ENCODE measurements at regions not wholly inside any gene's neighbourhood (a gene's known extent, or its start where the extent isn't known, plus 50 kb on each side); places are given as distances from the start of the nearest gene placed in this dataset.
"Not testable (repeated sequence)": the region's sequence is repeated elsewhere in the genome, so short reads cannot be mapped to it uniquely, and the experiment has no call there.

GRCh38 chr3:110859993-110860392 is 211.6 kb upstream of the NECTIN3 start:
- DNase-seq = no peak

DNA sequence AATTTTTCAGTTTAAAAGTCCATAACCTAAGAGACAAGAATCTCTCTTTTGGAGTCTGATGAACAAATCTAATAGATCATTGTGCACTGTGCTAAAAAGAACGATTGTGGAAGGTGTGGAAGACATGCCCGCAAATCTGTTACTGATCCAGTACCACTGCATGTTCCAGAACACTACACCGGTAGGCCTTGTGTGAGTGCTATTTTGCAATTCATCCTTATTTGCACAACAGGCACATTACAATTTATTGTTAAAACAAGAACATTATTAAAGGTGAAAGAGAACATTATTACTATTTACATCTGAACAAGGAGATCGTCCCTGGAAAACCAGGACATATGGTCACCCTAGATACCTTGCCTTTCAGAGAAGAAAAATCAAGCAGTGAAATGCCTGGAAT is 205.7 kb upstream of the NECTIN3 start:
- no peak for DNase-seq

GRCh38 chr3:110868106-110868505 is 203.5 kb upstream of the NECTIN3 start:
- no peak for DNase-seq

DNA sequence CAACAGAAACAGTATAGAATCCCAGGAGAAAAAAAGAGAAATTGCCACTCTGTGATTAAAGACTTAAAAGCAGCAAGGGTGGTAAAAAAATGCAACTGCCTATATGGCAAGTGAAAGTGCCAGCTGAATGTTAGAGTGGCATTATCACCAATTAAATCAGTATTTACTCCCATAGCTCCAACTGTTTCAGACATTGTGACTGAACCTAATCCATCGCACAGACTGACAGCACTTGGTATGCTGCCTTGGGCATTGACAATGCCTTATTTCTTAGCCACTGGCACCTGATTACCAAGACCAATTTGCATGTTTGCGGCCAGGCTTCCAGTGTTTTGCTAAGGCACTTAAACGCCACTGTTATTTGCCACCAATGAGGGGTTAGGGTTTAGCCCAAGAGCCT is 201.9 kb upstream of the NECTIN3 start:
- DNase-seq = no peak

DNA sequence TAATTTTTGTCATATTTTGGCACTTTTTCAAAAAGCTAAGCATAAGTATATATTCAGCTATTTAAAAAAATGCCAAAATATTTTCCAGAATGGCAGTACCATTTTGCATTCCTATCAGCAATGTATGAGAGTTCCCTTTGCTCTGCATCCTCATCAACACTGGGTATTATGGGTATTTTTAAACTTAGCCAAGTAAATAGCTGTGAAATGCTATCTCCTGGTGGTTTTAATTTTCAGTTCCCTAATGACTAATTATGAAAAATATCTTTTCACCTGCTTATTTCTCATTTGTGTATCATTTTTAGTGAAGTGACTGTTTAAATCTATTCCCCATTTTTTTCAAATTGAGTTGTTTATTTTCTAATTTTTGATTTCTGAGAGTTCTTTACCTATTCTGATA is 199.7 kb upstream of the NECTIN3 start:
- DNase-seq = no peak

DNA sequence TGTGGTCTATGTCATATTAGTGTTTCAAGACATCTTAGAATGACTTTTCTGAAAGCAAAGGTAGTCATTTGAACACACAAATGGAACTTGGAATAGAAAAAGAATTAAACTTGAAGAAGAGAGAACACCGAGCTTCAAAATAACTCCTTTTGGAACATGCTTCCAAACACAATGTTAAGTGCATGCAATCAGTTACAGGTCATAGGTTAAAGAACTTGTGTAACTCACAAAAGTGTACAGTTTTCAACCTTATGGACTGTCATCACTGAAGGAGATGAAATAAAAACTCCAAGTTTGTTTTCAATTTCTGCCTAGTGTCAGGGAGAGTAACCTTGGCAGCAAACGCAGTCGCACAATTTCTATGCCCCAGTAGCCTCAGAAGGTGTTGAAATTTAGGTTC is 192.9 kb upstream of the NECTIN3 start:
- no peak for DNase-seq

DNA sequence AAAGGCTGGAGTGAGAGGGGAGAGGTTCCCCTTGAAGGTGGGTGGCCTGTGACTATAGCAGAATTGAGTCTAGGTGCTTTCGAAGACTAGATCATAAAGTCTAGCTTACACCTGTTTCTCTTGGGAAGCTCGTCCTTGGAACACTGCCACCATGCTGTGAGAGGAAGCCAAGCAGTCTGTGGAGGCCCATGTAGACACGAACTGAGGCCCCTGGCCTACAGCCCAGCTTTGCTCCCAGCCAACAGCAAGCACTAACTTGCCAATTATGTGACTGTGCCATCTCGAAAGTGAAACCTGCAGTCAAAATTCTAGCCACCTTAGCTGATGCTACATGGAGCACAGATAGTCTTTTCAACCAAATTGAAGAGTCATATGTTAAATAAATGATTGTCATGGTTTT is 190.5 kb upstream of the NECTIN3 start:
- peak; percentile 74 for DNase-seq

GRCh38 chr3:110886222-110886893 is 185.3 kb upstream of the NECTIN3 start:
- no peak for DNase-seq

- DNase-seq = no peak
These were observed 184.4 kb upstream of the NECTIN3 start for GRCh38 chr3:110887176-110887575.

DNA sequence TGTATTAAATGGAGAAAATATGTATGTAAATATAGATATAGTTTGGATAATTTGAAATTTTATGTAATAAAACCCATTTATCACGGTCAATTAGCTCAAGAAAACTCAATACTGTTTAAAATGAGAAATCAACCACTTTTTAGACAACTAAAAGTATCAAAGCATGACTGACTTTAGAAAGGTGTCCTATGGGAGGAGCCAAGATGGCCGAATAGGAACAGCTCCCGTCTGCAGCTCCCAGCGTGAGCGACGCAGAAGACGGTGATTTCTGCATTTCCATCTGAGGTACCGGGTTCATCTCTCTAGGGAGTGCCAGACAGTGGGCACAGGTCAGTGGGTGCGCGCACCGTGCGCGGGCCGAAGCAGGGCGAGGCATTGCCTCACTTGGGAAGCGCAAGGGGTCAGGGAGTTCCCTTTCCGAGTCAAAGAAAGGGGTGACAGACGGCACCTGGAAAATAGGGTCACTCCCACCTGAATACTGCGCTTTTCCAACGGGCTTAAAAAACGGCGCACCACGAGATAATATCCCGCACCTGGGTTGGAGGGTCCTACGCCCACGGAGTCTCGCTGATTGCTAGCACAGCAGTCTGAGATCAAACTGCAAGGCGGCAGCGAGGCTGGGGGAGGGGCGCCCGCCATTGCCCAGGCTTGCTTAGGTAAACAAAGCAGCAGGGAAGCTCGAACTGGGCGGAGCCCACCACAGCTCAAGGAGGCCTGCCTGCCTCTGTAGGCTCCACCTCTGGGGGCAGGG is 182.8 kb upstream of the NECTIN3 start:
- not testable (repeated sequence) for DNase-seq

- DNase-seq = not testable (repeated sequence)
These were observed 182.3 kb upstream of the NECTIN3 start for GRCh38 chr3:110889376-110889699.

- no peak for DNase-seq
These were observed 177.0 kb upstream of the NECTIN3 start for GRCh38 chr3:110894574-110894973.

- no peak for DNase-seq
These were observed 176.6 kb upstream of the NECTIN3 start for GRCh38 chr3:110895054-110895453.

- no peak for DNase-seq
These were observed 174.6 kb upstream of the NECTIN3 start for GRCh38 chr3:110897046-110897445.

GRCh38 chr3:110900576-110900975 is 171.0 kb upstream of the NECTIN3 start:
- no peak for DNase-seq

DNA sequence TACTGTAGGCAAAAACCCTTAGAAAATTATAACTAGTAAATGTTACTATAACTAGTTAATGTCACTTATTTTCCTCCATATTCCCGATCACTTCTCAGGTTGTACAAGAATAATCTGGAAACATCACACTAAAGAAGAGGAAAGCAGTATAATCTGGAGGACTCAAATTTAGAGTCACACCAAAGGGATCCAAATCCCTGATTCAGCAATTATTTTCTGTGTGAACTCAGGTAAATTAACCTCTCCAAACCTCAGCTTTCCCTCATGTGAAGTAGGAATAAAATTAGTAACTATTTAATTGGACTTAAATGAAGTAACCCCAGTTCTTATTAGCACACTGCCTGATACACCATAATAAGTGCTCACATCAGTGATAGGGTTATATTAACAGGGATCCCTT is 170.1 kb upstream of the NECTIN3 start:
- DNase-seq = no peak

GRCh38 chr3:110902453-110903085 is 169.0 kb upstream of the NECTIN3 start:
- DNase-seq = no peak

DNA sequence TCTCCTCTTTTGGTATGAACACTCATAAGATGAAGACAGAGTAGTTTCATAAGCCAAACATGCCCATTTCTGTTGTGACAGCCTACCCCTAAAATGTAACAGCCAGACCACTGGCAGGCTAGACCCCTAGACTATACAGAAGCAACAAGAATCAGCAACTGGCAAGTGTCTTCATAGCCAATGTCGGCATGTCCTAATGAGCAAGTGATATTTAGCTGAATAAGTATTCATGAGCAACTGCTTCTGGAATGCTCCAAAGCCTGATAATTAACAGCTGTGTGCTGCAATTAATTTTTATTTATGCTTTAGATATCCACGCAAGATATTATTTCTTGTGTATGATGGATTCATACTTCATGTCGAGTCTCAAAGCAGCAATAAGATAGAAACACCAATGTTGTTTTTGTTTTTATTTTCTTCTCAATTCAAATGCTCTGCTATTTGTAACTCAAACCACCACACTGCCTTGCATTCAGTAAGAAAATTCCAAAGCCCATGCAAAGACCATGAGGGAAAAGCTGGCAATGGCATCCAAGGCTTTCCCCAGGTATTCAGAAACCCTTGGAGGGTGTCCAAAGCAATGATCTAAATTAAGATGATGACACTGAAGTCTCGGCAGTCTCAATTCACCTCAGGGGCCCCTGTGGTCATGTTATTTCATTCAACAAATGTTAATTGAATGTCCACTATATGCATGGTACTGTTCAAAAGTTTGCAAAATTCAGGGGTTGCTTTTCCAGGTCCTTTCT is 167.7 kb upstream of the NECTIN3 start:
- DNase-seq = no peak

DNA sequence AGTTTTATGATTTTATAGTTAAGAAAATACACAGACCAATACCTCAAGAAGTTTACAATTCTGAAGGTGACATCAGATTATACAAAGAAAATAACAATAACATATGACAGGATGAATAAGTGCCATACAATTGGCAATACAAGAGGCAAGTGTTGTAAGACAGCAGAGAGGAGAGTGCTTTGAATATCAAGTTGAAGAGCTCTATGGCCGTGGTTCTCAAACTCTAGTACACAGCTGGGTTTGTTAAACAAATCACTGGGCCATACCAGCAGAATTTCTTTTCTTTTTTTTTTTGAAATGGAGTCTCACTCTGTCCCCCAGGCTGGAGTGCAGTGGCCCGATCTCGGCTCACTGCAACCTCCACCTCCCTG is 167.1 kb upstream of the NECTIN3 start:
- DNase-seq = no peak

GRCh38 chr3:110905121-110905520 is 166.5 kb upstream of the NECTIN3 start:
- no peak for DNase-seq

GRCh38 chr3:110909839-110910238 is 161.8 kb upstream of the NECTIN3 start:
- no peak for DNase-seq

GRCh38 chr3:110910346-110910955 is 161.2 kb upstream of the NECTIN3 start:
- no peak for DNase-seq

DNA sequence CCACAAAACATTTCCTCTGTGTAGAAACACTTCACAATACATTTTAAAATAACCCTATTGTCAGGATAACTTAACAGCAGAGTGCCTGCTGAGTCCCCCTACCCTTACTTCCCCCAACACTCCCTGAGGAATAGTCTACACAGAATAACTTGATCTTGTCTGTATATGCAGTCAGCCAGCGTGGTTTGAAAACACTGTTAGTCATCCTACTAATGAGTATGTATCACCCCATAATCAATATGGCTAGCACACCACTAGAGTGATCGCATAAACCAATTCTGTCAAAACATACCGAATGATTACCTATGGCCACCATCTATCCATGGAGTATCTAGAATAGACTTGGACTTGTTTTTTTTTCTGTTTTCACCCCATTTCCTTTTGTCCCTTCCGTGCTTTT is 152.7 kb upstream of the NECTIN3 start:
- DNase-seq = no peak

Data from NCI-H1436 treated with DMSO at 0.1 percent for 48 hours (cell line).